Endodermal cell (in vitro differentiated cells): ENCODE measurements at regions not wholly inside any gene's neighbourhood (a gene's known extent, or its start where the extent isn't known, plus 50 kb on each side); places are given as distances from the start of the nearest gene placed in this dataset.

Source experiments
- DNase-seq: peaks from one replicate; pipeline ENCODE4 v3.0.0-alpha.2; 2017
- H3K27ac ChIP-seq: 2 replicates; pipeline ENCODE4 v1.5.1; 2013; ENCODE audit warnings: mild to moderate bottlenecking, low read depth, low read length, moderate library complexity
- H3K27me3 ChIP-seq: 2 replicates; pipeline ENCODE4 v1.6.1; 2013; ENCODE audit warnings: mild to moderate bottlenecking, low read length, moderate library complexity; ENCODE audit not compliant: insufficient read depth, control insufficient read depth, poor library complexity, severe bottlenecking
- H3K36me3 ChIP-seq: 2 replicates; pipeline ENCODE4 v1.7.0; 2013; ENCODE audit warnings: mild to moderate bottlenecking, low read length, moderate library complexity; ENCODE audit not compliant: control insufficient read depth, insufficient read depth
- H3K4me1 ChIP-seq: one replicate; pipeline ENCODE4 v1.7.0; 2013; ENCODE audit warnings: low read length; ENCODE audit not compliant: control insufficient read depth, insufficient read depth
- H3K4me3 ChIP-seq: 2 replicates; pipeline ENCODE4 v1.5.1; 2013; ENCODE audit warnings: mild to moderate bottlenecking, low read length, moderate library complexity
- H3K9ac ChIP-seq: 2 replicates; pipeline ENCODE4 v1.6.1; 2013; ENCODE audit warnings: mild to moderate bottlenecking, low read length, moderate library complexity; ENCODE audit not compliant: poor library complexity, severe bottlenecking; ENCODE audit errors: extremely low read depth
- H3K9me3 ChIP-seq: 2 replicates; pipeline ENCODE4 v1.6.1; 2013; ENCODE audit warnings: mild to moderate bottlenecking, low read length, moderate library complexity; ENCODE audit not compliant: control insufficient read depth
- H3K27ac Mint-ChIP-seq: 2 replicates; pipeline ENCODE4 v1.8.0; 2020; ENCODE audit warnings: mixed read lengths
- H3K27me3 Mint-ChIP-seq: 2 replicates; pipeline ENCODE4 v1.8.0; 2021; ENCODE audit warnings: mild to moderate bottlenecking, mixed read lengths; ENCODE audit not compliant: insufficient read depth
- H3K36me3 Mint-ChIP-seq: 2 replicates; pipeline ENCODE4 v1.8.0; 2020; ENCODE audit warnings: low read depth, mixed read lengths
- H3K4me1 Mint-ChIP-seq: 2 replicates; pipeline ENCODE4 v1.8.0; 2020; ENCODE audit warnings: mixed read lengths
- H3K4me3 Mint-ChIP-seq: 2 replicates; pipeline ENCODE4 v1.8.0; 2020; ENCODE audit warnings: mild to moderate bottlenecking, moderate library complexity, mixed read lengths
- H3K9me3 Mint-ChIP-seq: 2 replicates; pipeline ENCODE4 v1.8.0; 2020; ENCODE audit warnings: mild to moderate bottlenecking, mixed read lengths
- CTCF ChIP-seq: fragments of 200-600 bp; sonication (generic); conservative IDR thresholded peaks from 2 replicates; pipeline ENCODE4 v1.5.0; 2021; ENCODE audit warnings: antibody characterized with exemption, mild to moderate bottlenecking
- WGBS, 2 experiments: methylation state at CpG; one replicate each; pipeline versions ENCODE4 v1.1.5 to v1.1.7; 2013; ENCODE audit warnings: missing lambda C conversion rate in 2 of 2, mixed read lengths in 1 of 2; ENCODE audit not compliant: insufficient coverage in 1 of 2, insufficient read length in 1 of 2; 5-methylcytosine and 5-hydroxymethylcytosine counted together

GRCh38 chr1:5525597-5526384 lies 466.4 kb downstream of the NPHP4 start:
- no peak for DNase-seq
- no peaks in the 10 kb centered on the region for H3K36me3 ChIP-seq
- Mint-ChIP-seq H3K9me3 (peaks cover 29% of the 10 kb centered on the region), H3K36me3 (no peaks in the 10 kb centered on the region), H3K4me3 (no peak overlapping the region), H3K27me3 (peaks cover 12% of the 10 kb centered on the region), H3K4me1 (peaks cover 36% of the 10 kb centered on the region), H3K27ac (no peak overlapping the region)
- H3K27me3 ChIP-seq: no peaks in the 10 kb centered on the region
- no peak overlapping the region for H3K4me3 ChIP-seq
- no peak for TF ChIP-seq CTCF
- no peak overlapping the region for H3K9ac ChIP-seq
- WGBS, 2 experiments: 95% methylated on average over 24 to 27 of the region's 27 CpGs
- peaks cover 27% of the 10 kb centered on the region for H3K9me3 ChIP-seq
- H3K4me1 ChIP-seq: peaks cover 6% of the 10 kb centered on the region
- no peak overlapping the region for H3K27ac ChIP-seq

- no peaks in the 10 kb centered on the region for H3K36me3 ChIP-seq
- H3K4me1 ChIP-seq: no peaks in the 10 kb centered on the region
- Mint-ChIP-seq H3K36me3 (peaks cover 5% of the 10 kb centered on the region), H3K9me3 (peaks cover 41% of the 10 kb centered on the region), H3K4me1 (peaks cover 27% of the 10 kb centered on the region), H3K4me3 (no peak overlapping the region), H3K27me3 (peaks cover 15% of the 10 kb centered on the region), H3K27ac (no peak overlapping the region)
- TF ChIP-seq CTCF: no peak
- H3K9me3 ChIP-seq: peaks cover 30% of the 10 kb centered on the region
- 88 to 91% methylated on average over 11 to 14 of the region's 14 CpGs for WGBS, 2 experiments
- H3K4me3 ChIP-seq: no peak overlapping the region
- no peak overlapping the region for H3K27ac ChIP-seq
- no peak overlapping the region for H3K9ac ChIP-seq
- H3K27me3 ChIP-seq: no peaks in the 10 kb centered on the region
- peak; percentile 33 for DNase-seq
Measured at GRCh38 chr1:5522531-5523145, 469.6 kb downstream of the NPHP4 start.

- no peak for TF ChIP-seq CTCF
- Histone ChIP-seq H3K4me1 (peaks cover 6% of the 10 kb centered on the region), H3K9ac (no peak overlapping the region), H3K27ac (no peak overlapping the region), H3K27me3 (no peaks in the 10 kb centered on the region), H3K36me3 (no peaks in the 10 kb centered on the region), H3K4me3 (no peak overlapping the region), H3K9me3 (peaks cover 41% of the 10 kb centered on the region)
- Mint-ChIP-seq H3K4me1 (peaks cover 22% of the 10 kb centered on the region), H3K27ac (no peak overlapping the region), H3K4me3 (no peak overlapping the region), H3K27me3 (peaks cover 15% of the 10 kb centered on the region), H3K36me3 (peaks cover 5% of the 10 kb centered on the region), H3K9me3 (peaks cover 49% of the 10 kb centered on the region)
- no peak for DNase-seq
- WGBS, 2 experiments: 80 to 89% methylated on average over 7 to 10 of the region's 10 CpGs
Measured at GRCh38 chr1:5519366-5520135, 472.7 kb downstream of the NPHP4 start.
